ENCODE measurements at regions not wholly inside any gene's neighbourhood (a gene's known extent, or its start where the extent isn't known, plus 50 kb on each side); places are given as distances from the start of the nearest gene placed in this dataset.

- Histone ChIP-seq H3K36me3 (ENCODE audit: control insufficient read depth in 2 of 3, insufficient read depth in 3 of 3, low read length in 3 of 3) (no peaks in the 10 kb centered on the region), H3K27ac (ENCODE audit: low read depth in 2 of 2, low read length in 2 of 2) (no peak overlapping the region), H3K9ac (ENCODE audit: low read length in 3 of 3) (no peak overlapping the region), H3K4me3 (ENCODE audit: low read length in 3 of 3) (no peak overlapping the region), H3K27me3 (ENCODE audit: control insufficient read depth, insufficient read depth, low read length) (no peaks in the 10 kb centered on the region), H3K9me3 (ENCODE audit: control insufficient read depth in 2 of 3, insufficient read depth in 1 of 3, low read length in 3 of 3) (no peaks in the 10 kb centered on the region), H3K4me1 (ENCODE audit: control insufficient read depth in 2 of 3, insufficient read depth in 2 of 3, low read depth in 1 of 3, low read length in 3 of 3) (peaks cover 2 to 8% (median 7%) of the 10 kb centered on the region in 3 donors)
- no peak for FAIRE-seq
- intact Hi-C loops (cut with DNase I): no loop called here
- peak in 1 of 5 donors; percentile 46 for DNase-seq
- TF ChIP-seq, protein P1, sequence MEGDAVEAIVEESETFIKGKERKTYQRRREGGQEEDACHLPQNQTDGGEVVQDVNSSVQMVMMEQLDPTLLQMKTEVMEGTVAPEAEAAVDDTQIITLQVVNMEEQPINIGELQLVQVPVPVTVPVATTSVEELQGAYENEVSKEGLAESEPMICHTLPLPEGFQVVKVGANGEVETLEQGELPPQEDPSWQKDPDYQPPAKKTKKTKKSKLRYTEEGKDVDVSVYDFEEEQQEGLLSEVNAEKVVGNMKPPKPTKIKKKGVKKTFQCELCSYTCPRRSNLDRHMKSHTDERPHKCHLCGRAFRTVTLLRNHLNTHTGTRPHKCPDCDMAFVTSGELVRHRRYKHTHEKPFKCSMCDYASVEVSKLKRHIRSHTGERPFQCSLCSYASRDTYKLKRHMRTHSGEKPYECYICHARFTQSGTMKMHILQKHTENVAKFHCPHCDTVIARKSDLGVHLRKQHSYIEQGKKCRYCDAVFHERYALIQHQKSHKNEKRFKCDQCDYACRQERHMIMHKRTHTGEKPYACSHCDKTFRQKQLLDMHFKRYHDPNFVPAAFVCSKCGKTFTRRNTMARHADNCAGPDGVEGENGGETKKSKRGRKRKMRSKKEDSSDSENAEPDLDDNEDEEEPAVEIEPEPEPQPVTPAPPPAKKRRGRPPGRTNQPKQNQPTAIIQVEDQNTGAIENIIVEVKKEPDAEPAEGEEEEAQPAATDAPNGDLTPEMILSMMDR (IDR thresholded peaks at IDR 0.05; ENCODE audit: borderline replicate concordance, extremely low read depth, insufficient read depth): no peak
Measured at GRCh38 chr7:155231241-155231800, 66.4 kb upstream of the INSIG1 start.

DNA sequence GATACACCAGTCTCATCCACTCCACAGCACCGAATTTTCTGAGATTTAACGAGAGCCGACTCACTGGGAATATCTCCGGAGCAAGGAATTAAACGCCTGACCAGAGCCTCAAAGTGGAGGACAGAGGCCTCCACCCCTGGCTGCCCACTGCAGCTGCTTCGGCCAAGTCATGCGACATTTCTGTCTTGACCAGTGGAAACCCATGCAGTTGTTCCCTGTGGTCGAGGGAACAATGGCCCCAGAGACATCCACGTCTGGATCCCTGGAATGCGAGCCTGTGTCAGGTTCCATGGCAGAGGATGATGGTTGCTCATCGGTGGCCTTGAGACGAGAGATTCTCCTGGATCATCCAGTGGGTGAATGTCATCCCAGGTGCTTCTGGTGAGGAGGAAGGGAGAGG lies 65.7 kb upstream of the INSIG1 start:
- TF ChIP-seq, protein P1 (IDR thresholded peaks at IDR 0.05; ENCODE audit: borderline replicate concordance, extremely low read depth, insufficient read depth): no peak
- Histone ChIP-seq H3K9ac (ENCODE audit: low read length in 3 of 3) (no peak overlapping the region), H3K4me3 (ENCODE audit: low read length in 3 of 3) (no peak overlapping the region), H3K27me3 (ENCODE audit: control insufficient read depth, insufficient read depth, low read length) (no peaks in the 10 kb centered on the region), H3K9me3 (ENCODE audit: control insufficient read depth in 2 of 3, insufficient read depth in 1 of 3, low read length in 3 of 3) (no peaks in the 10 kb centered on the region), H3K4me1 (ENCODE audit: control insufficient read depth in 2 of 3, insufficient read depth in 2 of 3, low read depth in 1 of 3, low read length in 3 of 3) (peaks cover 2 to 8% (median 7%) of the 10 kb centered on the region in 3 donors), H3K36me3 (ENCODE audit: control insufficient read depth in 2 of 3, insufficient read depth in 3 of 3, low read length in 3 of 3) (no peaks in the 10 kb centered on the region), H3K27ac (ENCODE audit: low read depth in 2 of 2, low read length in 2 of 2) (no peak overlapping the region)
- no peak for FAIRE-seq
- peak in 1 of 5 donors; percentile 19 for DNase-seq
- intact Hi-C loops (cut with DNase I): no loop called here

DNA sequence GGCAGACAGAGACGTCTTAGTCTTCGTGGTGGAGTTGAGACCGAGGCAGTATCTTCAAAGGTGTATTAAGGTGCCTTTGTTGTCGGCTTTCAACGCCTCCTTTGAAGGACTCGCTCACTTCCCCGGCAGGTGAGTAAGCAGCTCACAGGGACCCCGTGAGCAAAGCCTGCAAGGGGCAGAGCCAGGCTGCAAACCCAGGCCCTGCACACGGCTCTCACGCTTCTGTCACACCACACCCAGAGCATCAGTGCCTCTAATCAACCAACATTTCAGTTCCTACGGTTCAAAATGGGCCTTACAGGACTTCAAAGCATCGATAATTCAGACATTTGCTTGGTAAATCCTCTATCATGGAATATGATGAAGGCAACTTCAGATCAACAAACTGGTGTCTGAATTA lies 64.8 kb upstream of the INSIG1 start:
- no peaks in the 10 kb centered on the region for H3K36me3 ChIP-seq (ENCODE audit: control insufficient read depth in 2 of 3, insufficient read depth in 3 of 3, low read length in 3 of 3)
- intact Hi-C loops (cut with DNase I): no loop called here
- no peaks in the 10 kb centered on the region for H3K27me3 ChIP-seq (ENCODE audit: control insufficient read depth, insufficient read depth, low read length)
- H3K4me3 ChIP-seq (ENCODE audit: low read length in 3 of 3): no peak overlapping the region
- no peaks in the 10 kb centered on the region for H3K9me3 ChIP-seq (ENCODE audit: control insufficient read depth in 2 of 3, insufficient read depth in 1 of 3, low read length in 3 of 3)
- no peak overlapping the region for H3K9ac ChIP-seq (ENCODE audit: low read length in 3 of 3)
- peak in 1 of 5 donors; percentile 17 for DNase-seq
- H3K27ac ChIP-seq (ENCODE audit: low read depth in 2 of 2, low read length in 2 of 2): no peak overlapping the region
- TF ChIP-seq, protein P1 (IDR thresholded peaks at IDR 0.05; ENCODE audit: borderline replicate concordance, extremely low read depth, insufficient read depth): no peak
- peaks cover 2 to 8% (median 7%) of the 10 kb centered on the region in 3 donors for H3K4me1 ChIP-seq (ENCODE audit: control insufficient read depth in 2 of 3, insufficient read depth in 2 of 3, low read depth in 1 of 3, low read length in 3 of 3)
- FAIRE-seq: no peak

Data from kidney (tissue), 13 donors.